H1 (cell line): ENCODE measurements at regions not wholly inside any gene's neighbourhood (a gene's known extent, or its start where the extent isn't known, plus 50 kb on each side); places are given as distances from the start of the nearest gene placed in this dataset.

Experiments used
- CHD7 ChIP-seq: fragments of 300-600 bp; sonication (generic); IDR thresholded peaks from 2 replicates; pipeline ENCODE4 v1.7.1; 2012; ENCODE audit warnings: low read length, moderate library complexity, mild to moderate bottlenecking, inconsistent platforms; ENCODE audit not compliant: insufficient replicate concordance
- JUN ChIP-seq: IDR thresholded peaks from 2 replicates; pipeline ENCODE4 v1.6.1; 2011; ENCODE audit warnings: low read depth, mild to moderate bottlenecking, improper control_type of control experiment, low read length
- KDM4A ChIP-seq: IDR thresholded peaks from one replicate; pipeline ENCODE4 v1.7.1; 2012; ENCODE audit warnings: low read depth, mild to moderate bottlenecking, moderate library complexity, low read length, inconsistent platforms; ENCODE audit not compliant: severe bottlenecking
- MAFK ChIP-seq: IDR thresholded peaks from 2 replicates; pipeline ENCODE4 v1.6.1; 2012; ENCODE audit warnings: low read depth, mild to moderate bottlenecking, improper control_type of control experiment, low read length
- POLR2A ChIP-seq, 2 experiments: IDR thresholded peaks; 1 replicate in 1 of 2; 2 replicates in 1 of 2; pipeline ENCODE4 v1.6.1; 2011; ENCODE audit warnings: low read depth in 2 of 2, low read length in 2 of 2, mild to moderate bottlenecking in 2 of 2; ENCODE audit errors: control extremely low read depth in 1 of 2
- POU5F1 ChIP-seq: IDR thresholded peaks from 2 replicates; pipeline ENCODE4 v1.6.1; 2011; ENCODE audit warnings: low read depth, mild to moderate bottlenecking, low read length, moderate library complexity
- SIN3A ChIP-seq, 2 experiments: IDR thresholded peaks in 1 of 2; conservative IDR thresholded peaks in 1 of 2; 2 replicates each; pipeline ENCODE4 v1.6.1; 2011 to 2012; ENCODE audit warnings: low read length in 2 of 2, improper control_type of control experiment in 1 of 2, low read depth in 1 of 2, mild to moderate bottlenecking in 1 of 2
- SIRT6 ChIP-seq: IDR thresholded peaks from one replicate; pipeline ENCODE4 v1.7.1; 2012; ENCODE audit warnings: low read length, inconsistent platforms
- SRF ChIP-seq: IDR thresholded peaks from 2 replicates; pipeline ENCODE4 v1.6.1; 2011; ENCODE audit warnings: mild to moderate bottlenecking, low read depth, low read length, moderate library complexity
- TCF12 ChIP-seq: IDR thresholded peaks from 2 replicates; pipeline ENCODE4 v1.6.1; 2011; ENCODE audit warnings: low read depth, mild to moderate bottlenecking, low read length
- USF2 ChIP-seq: IDR thresholded peaks from 2 replicates; pipeline ENCODE4 v1.6.1; 2011; ENCODE audit warnings: low read length, improper control_type of control experiment

- TF ChIP-seq CHD7 (no peak), SIRT6 (no peak), SIN3A (conservative IDR thresholded peaks at IDR 0.05 in 1 of 2, IDR thresholded peaks at IDR 0.05 in 1 of 2; ENCODE audit: low read depth in 1 of 2, low read length in 2 of 2) (no peak), JUN (no peak), TCF12 (no peak), SRF (no peak), POLR2A (IDR thresholded peaks at IDR 0.05; ENCODE audit: control extremely low read depth in 1 of 2, low read depth in 2 of 2, low read length in 2 of 2) (no peak), KDM4A (no peak), POU5F1 (no peak), MAFK (no peak), USF2 (no peak)
These were observed 108.8 kb upstream of the ZP4 start (continued) for GRCh38 chr1:237999426-238000052.
